Pons (tissue), 1 donor: ENCODE measurements at regions not wholly inside any gene's neighbourhood (a gene's known extent, or its start where the extent isn't known, plus 50 kb on each side); places are given as distances from the start of the nearest gene placed in this dataset.

Experiments used
- DNase-seq: peaks from one replicate; pipeline ENCODE4 v3.0.0-alpha.2; 2016; ENCODE audit warnings: low spot score

DNA sequence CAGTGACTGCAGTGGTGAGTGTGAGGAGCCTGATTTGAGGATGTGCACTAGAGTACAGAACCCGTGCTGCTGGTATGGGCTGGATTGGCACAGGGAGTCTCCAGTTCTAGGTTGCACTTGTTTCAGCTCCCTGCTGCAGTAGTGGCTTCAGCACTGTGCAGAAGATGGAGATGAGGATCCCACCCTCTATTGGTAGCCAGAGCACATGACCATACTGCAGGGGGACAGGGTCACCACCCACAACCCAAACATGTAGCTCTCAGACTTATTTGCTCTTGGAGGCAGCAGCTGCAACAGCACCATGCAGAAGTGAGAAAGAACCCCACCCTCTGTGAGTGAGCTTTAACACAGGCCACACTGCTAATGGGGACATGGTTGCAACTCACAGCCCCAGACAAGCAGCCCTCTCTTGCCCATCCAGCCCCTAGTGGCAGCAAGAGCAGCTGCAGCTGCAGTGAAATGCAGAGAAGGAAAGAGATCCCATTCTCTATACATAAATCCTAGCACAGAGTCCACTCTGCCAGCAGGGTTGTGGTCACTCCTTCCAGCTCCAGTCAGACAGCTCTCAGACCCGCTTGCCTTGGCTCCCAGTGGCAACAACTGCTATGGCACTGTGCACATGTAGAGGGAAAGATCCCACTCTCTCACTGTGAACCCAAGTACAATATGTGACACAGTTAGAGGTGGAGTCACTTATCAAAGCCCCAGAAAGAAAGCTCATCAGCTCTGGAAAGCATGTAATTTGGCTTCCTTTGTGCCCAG is 51.4 kb upstream of the SCIN start:
- DNase-seq: no peak

DNA sequence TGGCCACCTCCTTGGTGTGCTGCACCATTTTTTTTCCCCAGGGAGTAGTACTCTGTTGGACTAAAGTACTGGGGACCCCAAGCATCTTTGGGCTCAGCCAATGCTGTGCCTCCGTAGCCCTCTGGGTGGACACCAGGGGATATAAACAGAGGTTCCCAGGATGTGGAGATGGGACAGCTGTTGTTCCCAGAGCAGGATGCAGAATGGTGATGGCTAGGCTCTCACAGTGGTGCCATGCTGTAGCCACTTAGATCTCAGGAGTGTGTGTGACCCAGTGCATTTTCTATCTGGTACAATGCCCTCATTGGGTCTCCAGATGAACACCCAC is 50.9 kb upstream of the SCIN start:
- no peak for DNase-seq
